GM18909 (cell line): ENCODE measurements at regions not wholly inside any gene's neighbourhood (a gene's known extent, or its start where the extent isn't known, plus 50 kb on each side); places are given as distances from the start of the nearest gene placed in this dataset.

Experiments used
- ATAC-seq: cut with Tn5 transposase; IDR thresholded peaks from one replicate; pipeline ENCODE4 v1.9.1; 2021; ENCODE audit warnings: mild to moderate bottlenecking; ENCODE audit not compliant: unreplicated experiment, poor library complexity

GRCh38 chr18:44171301-44171700, 509.4 kb upstream of the SETBP1 start:
- no peak for ATAC-seq

DNA sequence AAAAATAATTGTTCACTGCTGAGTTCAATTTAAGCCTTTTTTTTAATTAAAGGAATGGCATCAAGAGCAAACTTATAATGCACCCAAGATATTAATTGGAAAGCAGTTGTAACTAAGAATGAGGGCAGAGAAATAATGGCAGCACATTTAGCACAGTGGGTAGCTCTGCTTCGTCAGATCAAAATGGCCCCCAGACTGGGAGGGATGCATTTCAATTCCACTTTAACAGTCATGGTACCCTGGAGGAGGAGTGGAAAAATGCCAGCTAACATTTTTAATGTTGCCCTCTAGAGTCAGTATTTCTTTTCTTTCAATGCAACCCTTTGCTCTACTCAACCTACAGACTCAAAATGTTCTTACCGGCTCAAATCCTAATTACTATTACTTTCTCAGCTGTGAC, 504.8 kb upstream of the SETBP1 start:
- ATAC-seq = no peak

- no peak for ATAC-seq
Measured at GRCh38 chr18:44178476-44178875, 502.2 kb upstream of the SETBP1 start.

GRCh38 chr18:44179693-44180092, 501.0 kb upstream of the SETBP1 start:
- ATAC-seq = no peak

DNA sequence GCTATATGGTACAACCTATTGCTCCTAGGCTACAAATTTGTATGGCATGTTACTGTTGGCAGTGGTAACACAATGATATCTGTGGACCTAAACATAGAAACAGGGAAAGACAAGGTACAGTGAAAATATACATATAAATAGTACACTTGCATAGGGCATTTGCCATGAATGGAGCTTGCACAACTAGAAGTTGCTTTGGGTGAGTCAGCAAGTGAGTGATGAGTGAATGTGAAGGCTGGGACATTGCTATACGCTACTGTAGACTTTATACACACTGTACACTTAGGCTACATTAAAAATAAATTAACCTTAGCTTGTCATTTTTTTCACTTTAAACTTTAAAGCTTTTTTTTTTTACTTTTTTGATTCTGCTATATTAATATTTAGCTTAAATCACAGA, 500.0 kb upstream of the SETBP1 start:
- ATAC-seq = no peak

DNA sequence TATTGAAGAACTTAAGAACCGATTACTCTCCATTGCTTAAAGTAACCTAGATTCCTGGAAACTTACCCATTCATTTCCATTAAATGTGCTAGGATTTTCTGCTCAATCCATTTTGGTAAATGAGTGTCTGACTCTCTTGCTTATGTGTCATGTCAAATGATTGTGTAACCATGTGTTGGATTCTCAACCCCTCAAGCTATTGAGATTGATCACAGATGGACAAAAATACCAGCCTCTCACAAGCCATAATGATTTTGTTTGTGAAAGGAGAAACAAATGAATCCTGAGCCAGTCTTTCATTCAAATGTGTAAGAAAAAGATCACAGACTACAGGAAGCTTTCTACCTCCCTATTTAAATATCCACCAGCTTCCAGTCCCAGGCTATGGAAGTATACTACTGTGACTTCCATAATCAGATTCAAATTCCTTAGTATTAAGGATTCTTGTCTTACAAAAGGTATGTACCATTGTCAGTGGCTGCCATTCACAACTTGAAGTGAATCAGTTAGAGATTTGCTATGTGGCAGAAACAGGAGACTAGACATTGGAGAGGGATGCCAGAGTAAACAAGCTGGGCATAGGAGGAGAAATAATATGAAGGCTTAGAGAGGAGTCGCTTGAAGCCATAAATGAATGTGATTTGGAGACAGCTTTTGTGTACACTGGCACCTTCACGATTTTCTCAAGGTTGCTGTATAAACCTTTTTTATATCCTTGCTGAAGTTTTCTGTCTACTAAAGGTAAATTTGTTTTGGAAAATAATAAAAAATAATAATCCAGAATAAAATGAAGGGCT, 498.5 kb upstream of the SETBP1 start:
- ATAC-seq = no peak

GRCh38 chr18:44186001-44186400, 494.7 kb upstream of the SETBP1 start:
- no peak for ATAC-seq

DNA sequence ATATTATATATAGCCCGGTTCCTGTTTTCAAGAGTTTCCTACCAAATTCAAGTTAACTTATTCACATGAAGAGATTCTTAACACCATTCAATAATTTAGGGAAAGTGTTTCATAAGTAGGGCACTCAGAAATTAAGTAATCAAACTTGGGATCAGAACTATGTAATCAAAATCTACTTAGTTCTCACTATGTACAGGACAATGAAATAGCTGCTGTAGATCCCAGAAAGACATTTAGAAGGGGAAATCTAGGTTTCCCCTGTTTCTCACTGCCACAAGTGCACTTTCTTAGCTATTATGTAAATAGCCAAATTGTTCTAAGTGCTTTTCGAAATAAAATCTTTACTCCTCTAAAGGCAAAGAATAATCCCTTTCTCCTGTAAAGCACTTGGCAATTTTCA, 493.6 kb upstream of the SETBP1 start:
- ATAC-seq = no peak

DNA sequence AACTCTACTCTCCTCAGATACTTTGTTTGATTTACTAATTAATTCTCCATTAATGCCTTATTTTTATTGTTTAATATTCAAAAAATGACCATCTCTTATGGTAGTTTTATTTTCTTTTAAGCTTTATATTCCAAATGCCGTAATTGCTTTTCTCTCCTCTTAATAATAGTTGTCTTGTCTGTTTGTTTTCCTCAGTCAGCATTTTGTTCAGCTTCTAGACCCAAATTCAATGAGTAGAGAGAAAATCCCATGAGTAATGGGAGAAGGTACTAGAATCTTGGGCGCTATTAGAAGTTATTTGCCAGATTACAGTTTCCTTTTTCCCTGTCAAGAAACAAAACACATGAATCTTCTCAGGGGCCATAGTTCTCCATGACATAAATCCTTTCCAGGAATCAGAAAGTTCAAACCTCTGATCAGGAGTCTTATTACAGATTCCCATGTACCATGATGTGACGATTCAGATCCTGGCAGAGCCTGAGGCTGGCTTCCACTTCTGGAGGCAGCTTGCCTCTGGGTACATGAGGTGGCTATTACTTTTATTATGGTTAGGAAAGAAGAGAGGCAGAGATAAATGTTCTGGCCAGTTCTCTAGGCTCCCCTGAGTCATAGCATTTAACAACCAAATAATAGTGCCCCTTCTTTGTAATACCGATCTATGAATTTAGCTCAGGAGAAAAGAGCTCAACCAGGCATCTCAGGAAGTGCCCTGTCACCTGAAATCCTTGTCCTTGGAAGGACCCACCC, 485.1 kb upstream of the SETBP1 start:
- no peak for ATAC-seq

DNA sequence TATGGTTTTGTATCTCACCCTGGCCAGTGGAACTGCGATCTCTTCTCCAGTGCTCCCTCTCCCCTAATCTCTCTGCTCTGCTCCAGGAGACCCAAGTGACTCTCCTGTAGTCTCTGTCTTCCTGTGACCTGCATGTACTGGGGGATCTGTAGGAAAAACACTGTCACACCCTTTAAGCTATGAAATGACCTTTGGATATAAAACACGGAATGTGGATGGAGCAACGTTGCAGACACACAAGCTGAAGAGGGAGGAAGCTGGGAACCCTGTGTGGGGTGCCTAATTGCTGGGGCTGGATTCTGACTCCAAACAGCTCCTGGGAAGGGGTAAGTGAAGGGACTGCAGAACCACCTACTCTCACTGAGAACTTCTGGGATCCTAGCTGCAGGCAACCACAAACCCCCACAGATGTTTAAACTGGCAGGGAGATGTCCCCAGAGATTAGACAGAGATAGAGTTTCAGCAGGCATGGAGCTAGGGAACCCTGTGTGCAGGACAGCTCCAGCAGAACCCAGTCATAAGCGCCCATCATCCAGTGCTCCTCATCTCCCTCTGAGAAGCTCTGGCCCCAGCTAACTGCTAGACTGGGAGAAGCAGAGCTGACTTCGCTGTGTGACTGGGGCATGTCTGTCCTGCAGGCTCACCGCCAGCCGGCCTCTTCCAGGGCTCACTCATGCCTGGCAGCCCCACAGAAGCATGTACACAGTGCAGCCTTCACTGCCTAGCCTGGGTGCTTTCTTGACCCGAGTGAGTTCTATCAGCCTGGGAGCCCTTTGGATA, 482.7 kb upstream of the SETBP1 start:
- ATAC-seq = no peak

DNA sequence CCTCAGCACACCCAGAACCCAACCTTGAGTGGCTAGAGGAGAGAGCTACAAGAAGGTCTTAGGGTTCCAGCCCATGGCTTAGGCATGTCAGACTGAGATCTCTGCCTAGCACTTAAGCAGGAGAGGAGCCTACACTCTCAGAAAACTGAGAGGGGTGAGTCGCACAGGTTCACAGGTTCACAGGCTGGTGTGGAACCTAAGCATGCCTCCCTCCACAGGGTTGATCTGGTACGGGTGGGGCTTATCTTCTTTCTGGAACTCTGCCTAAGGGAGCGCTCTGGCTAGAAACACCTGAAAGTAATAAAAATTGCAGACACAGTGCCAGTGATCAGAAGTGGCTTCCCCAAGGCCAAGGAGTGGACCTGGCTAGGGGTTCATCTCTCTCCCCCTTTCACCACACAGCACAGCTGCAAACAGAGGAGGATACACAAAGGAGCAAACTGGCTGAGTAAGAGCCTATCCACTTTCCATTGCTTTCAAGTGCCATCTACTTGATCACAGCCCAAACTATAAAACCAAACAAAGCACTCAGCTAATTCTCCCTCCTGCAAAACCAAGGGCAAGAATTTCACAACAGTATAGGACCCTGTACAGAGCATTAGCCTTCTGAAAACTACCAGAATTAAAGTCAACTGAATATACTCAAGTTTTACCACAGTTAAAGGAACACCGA, 481.9 kb upstream of the SETBP1 start:
- no peak for ATAC-seq

DNA sequence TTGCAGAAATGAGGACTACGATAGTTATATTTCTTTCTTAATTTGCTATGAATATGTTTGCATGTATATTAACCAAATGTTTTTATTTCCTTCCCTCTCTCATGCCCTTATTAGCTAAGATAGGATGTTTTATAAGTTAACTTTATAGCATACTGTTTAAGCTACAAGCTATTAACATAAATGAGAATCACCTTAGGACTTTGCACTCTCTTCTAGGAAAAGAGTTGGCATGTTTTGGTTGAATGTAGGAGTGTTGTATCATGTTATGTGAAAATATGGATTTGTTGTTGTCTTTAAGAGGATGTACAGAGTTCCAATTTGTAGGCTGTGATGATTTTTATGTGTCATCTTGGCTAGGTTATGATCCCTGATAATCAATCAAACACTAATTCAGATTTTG, 467.4 kb upstream of the SETBP1 start:
- ATAC-seq = no peak

- ATAC-seq = no peak
Measured at GRCh38 chr18:44214396-44214795, 466.3 kb upstream of the SETBP1 start.

DNA sequence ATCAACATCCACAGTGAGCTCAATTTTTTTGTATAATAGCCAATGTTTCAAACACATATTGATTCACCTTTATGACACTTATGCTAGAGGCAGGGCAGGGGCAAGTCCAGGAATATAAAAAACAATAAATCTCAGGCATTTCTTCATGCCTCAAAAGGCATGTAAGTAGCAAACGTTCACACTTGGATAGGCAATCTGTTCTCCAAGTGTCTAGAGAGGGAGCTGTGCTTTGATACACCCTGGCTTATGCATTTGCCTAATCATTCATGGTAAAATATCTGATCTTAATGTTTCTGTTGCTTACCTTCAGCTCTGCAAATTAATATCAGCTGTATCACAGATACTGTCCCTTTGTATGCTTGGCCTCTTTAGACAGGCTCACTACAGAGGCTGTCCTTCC, 464.5 kb upstream of the SETBP1 start:
- ATAC-seq = no peak

DNA sequence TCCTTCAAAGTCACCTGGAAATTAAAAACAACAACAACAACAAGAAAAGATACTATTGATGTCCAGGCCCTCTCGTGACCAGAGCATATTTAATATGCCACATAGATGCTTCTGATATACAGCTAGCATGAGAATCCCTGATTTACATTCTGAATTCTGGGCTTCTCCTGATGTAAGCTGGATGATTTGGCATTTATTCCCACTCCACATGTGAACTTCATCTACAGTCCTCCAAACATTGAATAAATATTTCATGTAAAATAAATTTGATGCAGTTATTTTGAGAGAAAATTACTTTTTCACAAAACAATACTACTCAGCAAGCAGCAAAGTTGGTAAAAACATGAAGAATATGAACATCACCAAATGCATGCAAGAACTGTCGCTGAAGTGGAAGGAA, 453.2 kb upstream of the SETBP1 start:
- no peak for ATAC-seq

GRCh38 chr18:44229693-44230108, 451.0 kb upstream of the SETBP1 start:
- ATAC-seq = no peak

- no peak for ATAC-seq
Measured at GRCh38 chr18:44231936-44232335, 448.8 kb upstream of the SETBP1 start.

DNA sequence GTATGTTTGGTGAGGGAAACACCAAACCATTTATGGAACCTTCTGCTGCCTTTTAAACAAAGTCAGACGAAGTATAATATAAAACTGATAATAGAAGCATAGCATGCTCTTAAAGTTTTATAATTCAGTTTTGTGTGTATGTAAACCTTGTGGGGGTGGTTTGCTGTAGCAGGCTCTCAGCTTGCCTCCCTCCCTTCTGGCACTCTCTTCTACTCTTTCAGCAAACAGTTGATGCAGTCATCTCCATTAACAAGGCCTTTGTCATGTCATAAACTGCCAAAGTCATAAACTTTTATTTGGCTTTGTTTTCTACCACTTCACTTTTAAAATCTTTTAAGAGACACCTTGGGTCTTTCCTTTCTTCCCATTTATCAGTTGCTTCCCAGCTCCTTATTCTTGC, 448.2 kb upstream of the SETBP1 start:
- ATAC-seq = no peak

DNA sequence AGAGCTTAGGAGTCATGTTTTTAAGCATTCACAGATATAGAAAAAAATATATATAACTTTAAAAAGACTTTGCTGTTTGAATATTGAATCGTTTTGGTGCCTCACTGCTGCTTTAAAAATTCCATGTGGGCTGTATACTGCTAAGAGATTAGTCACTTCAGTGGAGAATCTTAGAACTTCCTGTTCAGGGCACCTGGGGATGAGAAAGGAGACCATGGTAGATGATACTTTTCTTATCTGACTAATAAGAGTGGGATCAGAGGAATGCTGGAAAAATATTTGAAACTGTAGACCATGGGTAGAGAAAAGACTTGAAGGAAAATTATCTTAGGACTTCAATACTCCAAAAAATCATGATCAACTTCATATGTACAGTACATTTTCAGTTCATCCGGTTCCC, 442.2 kb upstream of the SETBP1 start:
- no peak for ATAC-seq

DNA sequence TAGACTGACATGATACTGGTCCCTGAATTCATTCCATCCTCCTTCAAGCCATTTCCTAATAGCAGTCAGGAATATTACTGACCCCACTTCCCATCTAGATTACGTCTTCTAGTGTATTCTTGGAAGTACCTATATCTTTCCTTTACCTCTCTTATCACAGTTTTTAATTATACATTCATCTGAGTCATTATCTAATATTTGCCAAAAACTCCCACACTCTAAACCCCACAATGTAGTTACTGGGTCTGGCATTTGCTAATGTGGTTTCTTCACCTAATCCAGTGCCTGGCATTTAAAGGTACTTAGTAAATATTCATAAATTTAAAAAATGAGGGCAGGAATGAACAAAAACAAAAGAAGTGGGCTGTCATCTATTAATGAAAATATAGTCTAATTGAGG, 441.8 kb upstream of the SETBP1 start:
- no peak for ATAC-seq

- no peak for ATAC-seq
Measured at GRCh38 chr18:44241020-44241419, 439.7 kb upstream of the SETBP1 start.
